ENCODE measurements at regions not wholly inside any gene's neighbourhood (a gene's known extent, or its start where the extent isn't known, plus 50 kb on each side); places are given as distances from the start of the nearest gene placed in this dataset.

- Histone ChIP-seq H3F3A (ENCODE audit: insufficient read depth) (no peaks in the 10 kb centered on the region), H3K27me3 (ENCODE audit: low read length) (no peaks in the 10 kb centered on the region), H3K27ac (ENCODE audit: low read depth, low read length) (no peak overlapping the region), H2AFZ (ENCODE audit: low read depth, low read length, severe bottlenecking) (no peak overlapping the region), H3K9me2 (replicated peaks; ENCODE audit: insufficient read depth, low read length) (no peaks in the 10 kb centered on the region), H4K20me1 (ENCODE audit: low read depth, low read length) (no peaks in the 10 kb centered on the region), H3K9me3 (ENCODE audit: insufficient read depth, low read length) (peaks cover 11% of the 10 kb centered on the region; the same call in 1 of the 2 replicates), H3K4me2 (ENCODE audit: low read depth, low read length, poor library complexity, severe bottlenecking) (no peak overlapping the region), H3K79me2 (ENCODE audit: insufficient read depth, low read length) (no peaks in the 10 kb centered on the region), H3K36me3 (ENCODE audit: low read length) (no peaks in the 10 kb centered on the region), H3K9ac (ENCODE audit: low read length) (no peak overlapping the region), H3K4me3 (ENCODE audit: insufficient read depth, low read length, poor library complexity, severe bottlenecking) (no peak overlapping the region)
- TF ChIP-seq EZH2phosphoT487 (conservative IDR thresholded peaks at IDR 0.05; ENCODE audit: low read length): no peak
- TF ChIP-seq CTCF (IDR thresholded peaks at IDR 0.05; ENCODE audit: insufficient read depth, low read length, poor library complexity, severe bottlenecking): no peak
Observed at GRCh38 chr2:173496746-173497145, 142.1 kb downstream of the CDCA7 start.

GRCh38 chr2:173500953-173501352 is 146.3 kb downstream of the CDCA7 start:
- Histone ChIP-seq H3F3A (ENCODE audit: insufficient read depth) (no peaks in the 10 kb centered on the region), H3K27ac (ENCODE audit: low read depth, low read length) (no peak overlapping the region), H2AFZ (ENCODE audit: low read depth, low read length, severe bottlenecking) (no peak overlapping the region), H4K20me1 (ENCODE audit: low read depth, low read length) (no peaks in the 10 kb centered on the region), H3K9me3 (ENCODE audit: insufficient read depth, low read length) (peaks cover 14% of the 10 kb centered on the region; the same call in 1 of the 2 replicates), H3K36me3 (ENCODE audit: low read length) (no peaks in the 10 kb centered on the region), H3K9me2 (replicated peaks; ENCODE audit: insufficient read depth, low read length) (no peaks in the 10 kb centered on the region), H3K4me3 (ENCODE audit: insufficient read depth, low read length, poor library complexity, severe bottlenecking) (no peak overlapping the region), H3K4me2 (ENCODE audit: low read depth, low read length, poor library complexity, severe bottlenecking) (no peak overlapping the region), H3K9ac (ENCODE audit: low read length) (no peak overlapping the region), H3K79me2 (ENCODE audit: insufficient read depth, low read length) (no peaks in the 10 kb centered on the region), H3K27me3 (ENCODE audit: low read length) (no peaks in the 10 kb centered on the region)
- TF ChIP-seq CTCF (IDR thresholded peaks at IDR 0.05; ENCODE audit: insufficient read depth, low read length, poor library complexity, severe bottlenecking) (no peak), EZH2phosphoT487 (conservative IDR thresholded peaks at IDR 0.05; ENCODE audit: low read length) (no peak)

GRCh38 chr2:173502296-173502695 is 147.6 kb downstream of the CDCA7 start:
- H3K9me3 ChIP-seq (ENCODE audit: insufficient read depth, low read length): peaks cover 14% of the 10 kb centered on the region; the same call in 1 of the 2 replicates
- H4K20me1 ChIP-seq (ENCODE audit: low read depth, low read length): no peaks in the 10 kb centered on the region
- no peak overlapping the region for H3K9ac ChIP-seq (ENCODE audit: low read length)
- H3K9me2 ChIP-seq (replicated peaks; ENCODE audit: insufficient read depth, low read length): no peaks in the 10 kb centered on the region
- H3K27ac ChIP-seq (ENCODE audit: low read depth, low read length): no peak overlapping the region
- H2AFZ ChIP-seq (ENCODE audit: low read depth, low read length, severe bottlenecking): no peak overlapping the region
- H3K27me3 ChIP-seq (ENCODE audit: low read length): no peaks in the 10 kb centered on the region
- no peak overlapping the region for H3K4me3 ChIP-seq (ENCODE audit: insufficient read depth, low read length, poor library complexity, severe bottlenecking)
- TF ChIP-seq EZH2phosphoT487 (conservative IDR thresholded peaks at IDR 0.05; ENCODE audit: low read length): no peak
- no peak for TF ChIP-seq CTCF (IDR thresholded peaks at IDR 0.05; ENCODE audit: insufficient read depth, low read length, poor library complexity, severe bottlenecking)
- H3K4me2 ChIP-seq (ENCODE audit: low read depth, low read length, poor library complexity, severe bottlenecking): no peak overlapping the region
- H3F3A ChIP-seq (ENCODE audit: insufficient read depth): no peaks in the 10 kb centered on the region
- no peaks in the 10 kb centered on the region for H3K79me2 ChIP-seq (ENCODE audit: insufficient read depth, low read length)
- H3K36me3 ChIP-seq (ENCODE audit: low read length): no peaks in the 10 kb centered on the region
